ENCODE measurements at regions not wholly inside any gene's neighbourhood (a gene's known extent, or its start where the extent isn't known, plus 50 kb on each side); places are given as distances from the start of the nearest gene placed in this dataset.
"Not testable (repeated sequence)": the region's sequence is repeated elsewhere in the genome, so short reads cannot be mapped to it uniquely, and the experiment has no call there.

DNA sequence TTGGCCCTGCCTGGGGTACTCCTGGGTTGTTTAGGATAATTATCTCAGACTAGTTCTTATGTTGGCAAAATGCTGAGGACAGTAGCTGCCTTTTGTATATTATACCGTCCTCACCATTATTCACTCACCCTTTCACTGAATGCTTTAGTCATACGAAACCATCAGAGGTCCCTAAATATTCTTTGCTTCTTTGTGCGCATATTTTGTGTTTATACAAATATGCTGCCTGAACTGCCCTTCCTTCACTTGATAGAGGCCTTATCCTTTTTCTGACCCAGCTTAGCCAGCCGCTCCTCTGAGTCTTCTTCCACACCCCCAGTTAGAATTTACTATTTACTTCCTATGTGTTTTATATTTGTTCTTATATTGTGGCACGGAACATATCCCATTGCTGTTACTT lies 70.2 kb upstream of the OSBPL3 start:
- no peak overlapping the region for H3K4me3 ChIP-seq
- no peaks in the 10 kb centered on the region for H3K36me3 ChIP-seq
- intact Hi-C loops (cut with DNase I) = no loop called here
- no peaks in the 10 kb centered on the region for H3K27me3 ChIP-seq
- no peak for DNase-seq
- H3K4me1 ChIP-seq = no peaks in the 10 kb centered on the region
- TF ChIP-seq CTCF (IDR thresholded peaks at IDR 0.05) = no peak
- ATAC-seq = no peak
- H3K27ac ChIP-seq = no peak overlapping the region
- no peaks in the 10 kb centered on the region for H3K9me3 ChIP-seq

DNA sequence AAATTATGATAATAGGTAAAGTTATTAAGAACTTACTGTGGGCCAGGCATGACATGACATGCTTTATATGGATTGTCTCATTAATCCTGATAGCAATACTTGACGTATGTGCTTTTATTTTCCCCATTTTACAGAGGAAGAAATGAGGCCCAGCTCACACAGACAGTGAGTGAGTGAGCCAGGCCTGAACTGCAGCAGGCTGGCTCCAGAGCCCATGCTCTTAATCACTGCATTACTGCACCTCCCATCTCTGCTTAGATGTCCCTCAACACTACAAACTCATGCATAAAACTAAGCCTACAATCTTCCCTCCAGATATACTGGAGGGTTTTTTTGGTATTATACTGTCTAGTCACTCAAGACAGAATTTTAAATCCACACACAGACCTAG lies 68.5 kb upstream of the OSBPL3 start:
- Histone ChIP-seq H3K36me3 (no peaks in the 10 kb centered on the region), H3K4me1 (no peaks in the 10 kb centered on the region), H3K27ac (no peak overlapping the region), H3K9me3 (no peaks in the 10 kb centered on the region), H3K4me3 (no peak overlapping the region), H3K27me3 (no peaks in the 10 kb centered on the region)
- no peak for TF ChIP-seq CTCF (IDR thresholded peaks at IDR 0.05)
- intact Hi-C loops (cut with DNase I) = no loop called here
- no peak for DNase-seq
- no peak for ATAC-seq

- ATAC-seq; intact Hi-C loops (cut with DNase I): not testable (repeated sequence)
Measured at GRCh38 chr7:25047571-25048443, 67.8 kb upstream of the OSBPL3 start.

GRCh38 chr7:25037325-25037724 lies 57.3 kb upstream of the OSBPL3 start:
- H3K9me3 ChIP-seq = no peaks in the 10 kb centered on the region
- H3K4me3 ChIP-seq = no peak overlapping the region
- H3K27ac ChIP-seq = no peak overlapping the region
- H3K4me1 ChIP-seq = no peaks in the 10 kb centered on the region
- intact Hi-C loops (cut with DNase I) = no loop called here
- no peaks in the 10 kb centered on the region for H3K27me3 ChIP-seq
- DNase-seq (no peak), ATAC-seq (peak; percentile 61)
- TF ChIP-seq CTCF (IDR thresholded peaks at IDR 0.05) = no peak
- no peaks in the 10 kb centered on the region for H3K36me3 ChIP-seq

More at GRCh38 chr7:25047571-25048443, 67.8 kb upstream of the OSBPL3 start:
- H3K9me3 ChIP-seq, H3K27me3 ChIP-seq, DNase-seq, H3K4me3 ChIP-seq, H3K27ac ChIP-seq, H3K36me3 ChIP-seq, H3K4me1 ChIP-seq: not testable (repeated sequence)

DNA sequence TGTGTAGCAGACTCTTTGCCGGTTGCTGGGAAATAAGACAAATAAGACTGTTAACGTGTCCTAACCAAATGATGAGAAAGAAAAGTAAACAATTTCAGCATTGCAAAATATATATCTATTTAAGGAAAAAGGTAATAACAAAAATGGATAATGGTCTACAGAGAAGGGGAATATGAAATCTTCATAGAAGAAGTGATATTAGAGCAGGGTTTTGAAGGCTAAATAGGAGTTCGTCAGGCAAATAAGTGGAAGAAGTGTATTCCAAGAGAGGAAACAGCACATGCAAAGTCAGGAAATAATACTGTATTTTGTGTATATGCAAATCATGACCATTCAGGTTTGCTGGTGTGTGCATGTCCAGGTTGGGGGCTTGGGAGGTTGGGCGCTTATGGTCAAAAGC lies 55.3 kb upstream of the OSBPL3 start:
- H3K4me1 ChIP-seq = no peaks in the 10 kb centered on the region
- ATAC-seq (no peak), DNase-seq (no peak)
- H3K27ac ChIP-seq = no peak overlapping the region
- H3K27me3 ChIP-seq = no peaks in the 10 kb centered on the region
- TF ChIP-seq CTCF (IDR thresholded peaks at IDR 0.05) = no peak
- H3K9me3 ChIP-seq = no peaks in the 10 kb centered on the region
- H3K36me3 ChIP-seq = no peaks in the 10 kb centered on the region
- H3K4me3 ChIP-seq = no peak overlapping the region
- intact Hi-C loops (cut with DNase I) = no loop called here

- no peak for TF ChIP-seq CTCF (IDR thresholded peaks at IDR 0.05)
- ATAC-seq = no peak
- Histone ChIP-seq H3K36me3 (no peaks in the 10 kb centered on the region), H3K27me3 (no peaks in the 10 kb centered on the region), H3K27ac (no peak overlapping the region), H3K9me3 (no peaks in the 10 kb centered on the region), H3K4me3 (no peak overlapping the region), H3K4me1 (no peaks in the 10 kb centered on the region)
- no peak for DNase-seq
- intact Hi-C loops (cut with DNase I) = no loop called here
Measured at GRCh38 chr7:25034136-25034535, 54.2 kb upstream of the OSBPL3 start.
